ENCODE measurements at regions not wholly inside any gene's neighbourhood (a gene's known extent, or its start where the extent isn't known, plus 50 kb on each side); places are given as distances from the start of the nearest gene placed in this dataset.
"Not testable (repeated sequence)": the region's sequence is repeated elsewhere in the genome, so short reads cannot be mapped to it uniquely, and the experiment has no call there.

GRCh38 chr5:177941386-177941785 is 54.7 kb downstream of the PROP1 start:
- in situ Hi-C loops (cut with HindIII; ENCODE audit: low pct_unique_long_range_greater_than_20kb, low sequenced_read_pairs); DNase-seq (ENCODE audit: low read depth): not testable (repeated sequence)

GRCh38 chr5:177939246-177940171 is 56.5 kb downstream of the PROP1 start:
- in situ Hi-C loops (cut with HindIII; ENCODE audit: low pct_unique_long_range_greater_than_20kb, low sequenced_read_pairs) = not testable (repeated sequence)
- DNase-seq (ENCODE audit: low read depth) = peak; percentile 76

- in situ Hi-C loops (cut with HindIII; ENCODE audit: low pct_unique_long_range_greater_than_20kb, low sequenced_read_pairs); DNase-seq (ENCODE audit: low read depth): not testable (repeated sequence)
Observed at GRCh38 chr5:177938767-177939166, 57.3 kb downstream of the PROP1 start.

- in situ Hi-C loops (cut with HindIII; ENCODE audit: low pct_unique_long_range_greater_than_20kb, low sequenced_read_pairs); DNase-seq (ENCODE audit: low read depth): not testable (repeated sequence)
Observed at GRCh38 chr5:177934233-177934632, 61.8 kb downstream of the PROP1 start.

GRCh38 chr5:177930269-177931022 is 65.6 kb downstream of the PROP1 start:
- DNase-seq (ENCODE audit: low read depth); in situ Hi-C loops (cut with HindIII; ENCODE audit: low pct_unique_long_range_greater_than_20kb, low sequenced_read_pairs): not testable (repeated sequence)

GRCh38 chr5:177929618-177930017 is 66.4 kb downstream of the PROP1 start:
- in situ Hi-C loops (cut with HindIII; ENCODE audit: low pct_unique_long_range_greater_than_20kb, low sequenced_read_pairs); DNase-seq (ENCODE audit: low read depth): not testable (repeated sequence)

GRCh38 chr5:177927500-177927899 is 68.5 kb downstream of the PROP1 start:
- in situ Hi-C loops (cut with HindIII; ENCODE audit: low pct_unique_long_range_greater_than_20kb, low sequenced_read_pairs); DNase-seq (ENCODE audit: low read depth): not testable (repeated sequence)

- in situ Hi-C loops (cut with HindIII; ENCODE audit: low pct_unique_long_range_greater_than_20kb, low sequenced_read_pairs); DNase-seq (ENCODE audit: low read depth): not testable (repeated sequence)
Observed at GRCh38 chr5:177924577-177924976, 71.5 kb downstream of the PROP1 start.

GRCh38 chr5:177923837-177924236 is 72.2 kb downstream of the PROP1 start:
- in situ Hi-C loops (cut with HindIII; ENCODE audit: low pct_unique_long_range_greater_than_20kb, low sequenced_read_pairs); DNase-seq (ENCODE audit: low read depth): not testable (repeated sequence)

GRCh38 chr5:177923189-177923588 is 72.9 kb downstream of the PROP1 start:
- in situ Hi-C loops (cut with HindIII; ENCODE audit: low pct_unique_long_range_greater_than_20kb, low sequenced_read_pairs) = not testable (repeated sequence)

GRCh38 chr5:177909261-177909660 is 86.8 kb downstream of the PROP1 start:
- not testable (repeated sequence) for DNase-seq (ENCODE audit: low read depth)

More at GRCh38 chr5:177923189-177923588, 72.9 kb downstream of the PROP1 start:
- not testable (repeated sequence) for DNase-seq (ENCODE audit: low read depth)

GRCh38 chr5:177902806-177903205 is 93.2 kb downstream of the PROP1 start:
- DNase-seq (ENCODE audit: low read depth); in situ Hi-C loops (cut with HindIII; ENCODE audit: low pct_unique_long_range_greater_than_20kb, low sequenced_read_pairs): not testable (repeated sequence)

More at GRCh38 chr5:177909261-177909660, 86.8 kb downstream of the PROP1 start:
- in situ Hi-C loops (cut with HindIII; ENCODE audit: low pct_unique_long_range_greater_than_20kb, low sequenced_read_pairs) = not testable (repeated sequence)

GRCh38 chr5:177900066-177900465 is 96.0 kb downstream of the PROP1 start:
- in situ Hi-C loops (cut with HindIII; ENCODE audit: low pct_unique_long_range_greater_than_20kb, low sequenced_read_pairs); DNase-seq (ENCODE audit: low read depth): not testable (repeated sequence)

- in situ Hi-C loops (cut with HindIII; ENCODE audit: low pct_unique_long_range_greater_than_20kb, low sequenced_read_pairs); DNase-seq (ENCODE audit: low read depth): not testable (repeated sequence)
Observed at GRCh38 chr5:177894681-177895453, 101.2 kb downstream of the PROP1 start.

- DNase-seq (ENCODE audit: low read depth); in situ Hi-C loops (cut with HindIII; ENCODE audit: low pct_unique_long_range_greater_than_20kb, low sequenced_read_pairs): not testable (repeated sequence)
Observed at GRCh38 chr5:177892357-177892665, 103.7 kb downstream of the PROP1 start.

GRCh38 chr5:177891547-177892356 is 104.3 kb downstream of the PROP1 start:
- in situ Hi-C loops (cut with HindIII; ENCODE audit: low pct_unique_long_range_greater_than_20kb, low sequenced_read_pairs); DNase-seq (ENCODE audit: low read depth): not testable (repeated sequence)

GRCh38 chr5:177883295-177883694 is 100.6 kb upstream of the FAM153A start:
- in situ Hi-C loops (cut with HindIII; ENCODE audit: low pct_unique_long_range_greater_than_20kb, low sequenced_read_pairs); DNase-seq (ENCODE audit: low read depth): not testable (repeated sequence)
